Fibroblast of the aortic adventitia (primary cell): ENCODE measurements at regions not wholly inside any gene's neighbourhood (a gene's known extent, or its start where the extent isn't known, plus 50 kb on each side); places are given as distances from the start of the nearest gene placed in this dataset.

Experiments used
- DNase-seq: peaks from one replicate; pipeline ENCODE4 v3.0.0-alpha.2; 2010; ENCODE audit warnings: low read depth
- H3K4me3 ChIP-seq: 2 replicates; pipeline ENCODE4 v1.5.1; 2011; ENCODE audit warnings: low read depth, mild to moderate bottlenecking, control low read depth, low read length, moderate library complexity
- TF ChIP-seq, protein P1 (sequence below): IDR thresholded peaks from 2 replicates; pipeline ENCODE4 v1.5.1; 2011; ENCODE audit warnings: mild to moderate bottlenecking, low read length, control low read depth, inconsistent platforms; ENCODE audit not compliant: insufficient read depth

DNA sequence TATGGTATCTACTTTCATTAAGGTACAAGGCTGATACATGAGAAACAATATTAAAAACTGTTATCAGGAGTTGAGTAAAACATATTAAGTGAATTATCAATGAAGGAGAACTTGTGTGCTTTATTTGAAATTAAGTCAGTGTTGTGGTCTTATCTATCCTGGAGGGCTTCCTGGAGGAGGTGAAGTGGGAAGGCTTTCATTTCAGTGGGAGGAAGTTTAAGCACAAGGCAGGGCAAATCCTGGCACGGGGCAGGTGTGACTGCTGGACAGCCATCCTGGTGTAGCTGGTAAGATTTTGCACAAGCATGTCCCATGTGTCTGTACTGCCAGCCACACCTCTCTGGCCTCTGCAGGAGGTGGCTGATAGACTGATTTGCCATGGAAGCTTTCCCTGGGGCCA lies 159.7 kb upstream of the SKOR2 start:
- no peak for DNase-seq
- TF ChIP-seq, protein P1, sequence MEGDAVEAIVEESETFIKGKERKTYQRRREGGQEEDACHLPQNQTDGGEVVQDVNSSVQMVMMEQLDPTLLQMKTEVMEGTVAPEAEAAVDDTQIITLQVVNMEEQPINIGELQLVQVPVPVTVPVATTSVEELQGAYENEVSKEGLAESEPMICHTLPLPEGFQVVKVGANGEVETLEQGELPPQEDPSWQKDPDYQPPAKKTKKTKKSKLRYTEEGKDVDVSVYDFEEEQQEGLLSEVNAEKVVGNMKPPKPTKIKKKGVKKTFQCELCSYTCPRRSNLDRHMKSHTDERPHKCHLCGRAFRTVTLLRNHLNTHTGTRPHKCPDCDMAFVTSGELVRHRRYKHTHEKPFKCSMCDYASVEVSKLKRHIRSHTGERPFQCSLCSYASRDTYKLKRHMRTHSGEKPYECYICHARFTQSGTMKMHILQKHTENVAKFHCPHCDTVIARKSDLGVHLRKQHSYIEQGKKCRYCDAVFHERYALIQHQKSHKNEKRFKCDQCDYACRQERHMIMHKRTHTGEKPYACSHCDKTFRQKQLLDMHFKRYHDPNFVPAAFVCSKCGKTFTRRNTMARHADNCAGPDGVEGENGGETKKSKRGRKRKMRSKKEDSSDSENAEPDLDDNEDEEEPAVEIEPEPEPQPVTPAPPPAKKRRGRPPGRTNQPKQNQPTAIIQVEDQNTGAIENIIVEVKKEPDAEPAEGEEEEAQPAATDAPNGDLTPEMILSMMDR, result no peak
- no peak overlapping the region for H3K4me3 ChIP-seq

DNA sequence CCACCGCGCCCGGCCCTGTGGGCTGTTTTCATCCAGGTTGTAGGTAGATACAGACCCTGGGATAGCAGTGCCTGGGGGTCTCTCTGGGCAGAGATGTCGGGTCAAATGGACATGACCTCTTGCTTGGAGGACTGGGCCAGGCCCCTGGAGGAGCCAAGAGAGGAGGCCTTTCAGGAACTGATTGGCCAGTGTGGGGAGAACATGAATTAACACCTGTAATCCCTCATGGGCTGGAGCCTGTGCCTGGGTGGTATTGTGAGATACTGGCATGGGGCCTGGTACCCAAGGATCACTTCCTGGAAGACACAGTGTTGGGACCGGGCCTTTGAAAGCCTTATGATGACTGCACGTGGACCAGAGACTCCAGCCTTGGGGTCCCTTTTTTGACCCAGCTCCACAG lies 158.7 kb upstream of the SKOR2 start:
- H3K4me3 ChIP-seq, result no peak overlapping the region
- TF ChIP-seq, protein P1, result no peak
- DNase-seq, result no peak

DNA sequence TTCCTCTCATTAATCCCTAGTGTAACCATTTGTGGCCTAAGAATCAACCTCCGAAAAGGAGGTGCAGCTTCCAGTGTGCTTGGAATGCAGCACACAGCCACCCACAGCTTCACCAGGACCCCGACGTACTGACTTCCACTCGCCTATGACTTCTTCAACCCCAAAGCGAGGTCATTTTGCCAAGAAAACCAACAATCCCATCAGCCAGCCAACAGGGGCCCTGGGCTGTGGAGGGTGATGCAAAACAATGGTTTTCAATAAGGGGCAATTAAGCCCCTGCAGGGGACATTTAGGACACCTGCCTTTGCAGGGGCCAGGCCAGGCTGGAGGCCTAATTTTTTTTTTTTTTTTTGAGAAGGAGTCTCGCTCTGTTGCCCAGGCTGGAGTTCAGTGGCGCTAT lies 158.1 kb upstream of the SKOR2 start:
- TF ChIP-seq, protein P1, result no peak
- no peak overlapping the region for H3K4me3 ChIP-seq
- no peak for DNase-seq

DNA sequence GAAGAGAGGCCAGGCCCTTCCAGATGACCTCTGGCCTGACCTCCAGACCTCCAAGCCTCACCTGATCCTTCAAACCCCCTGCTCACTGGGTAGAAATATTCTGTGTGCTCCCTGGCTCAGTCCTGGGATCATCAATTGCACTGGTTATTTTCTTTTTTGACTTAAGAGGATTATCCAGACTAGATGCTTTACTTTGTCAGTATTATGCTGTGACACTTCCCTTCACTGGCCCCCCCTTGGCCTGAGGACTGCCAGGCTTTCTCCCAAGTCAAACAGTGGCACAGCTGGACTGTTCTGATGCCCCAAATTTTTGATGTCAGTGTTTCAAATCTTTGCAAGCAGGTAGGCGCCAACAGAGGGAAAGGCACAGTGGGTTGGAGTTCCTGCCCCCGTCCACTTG lies 156.3 kb upstream of the SKOR2 start:
- TF ChIP-seq, protein P1, result no peak
- DNase-seq, result no peak
- H3K4me3 ChIP-seq, result no peak overlapping the region

DNA sequence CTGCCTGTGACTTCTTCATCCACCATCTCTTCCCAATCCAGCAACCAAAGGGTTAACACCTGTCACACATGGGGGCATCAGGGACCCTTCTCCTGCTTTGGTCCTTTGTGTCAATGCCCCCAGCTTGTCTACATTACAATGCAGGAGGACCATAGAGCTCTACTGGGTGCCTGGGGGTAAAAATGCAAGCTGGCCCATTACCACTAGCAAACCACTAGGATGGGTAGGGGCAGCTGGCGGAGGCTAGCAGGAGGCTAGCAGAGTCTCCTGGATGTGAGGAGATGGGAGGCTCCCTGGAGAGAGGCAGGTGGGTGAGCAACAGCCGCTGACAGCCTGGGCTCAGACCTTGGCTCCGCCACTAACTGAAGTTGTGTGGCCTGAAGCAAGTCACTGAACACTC lies 153.4 kb upstream of the SKOR2 start:
- no peak for DNase-seq
- no peak overlapping the region for H3K4me3 ChIP-seq
- TF ChIP-seq, protein P1, result no peak

DNA sequence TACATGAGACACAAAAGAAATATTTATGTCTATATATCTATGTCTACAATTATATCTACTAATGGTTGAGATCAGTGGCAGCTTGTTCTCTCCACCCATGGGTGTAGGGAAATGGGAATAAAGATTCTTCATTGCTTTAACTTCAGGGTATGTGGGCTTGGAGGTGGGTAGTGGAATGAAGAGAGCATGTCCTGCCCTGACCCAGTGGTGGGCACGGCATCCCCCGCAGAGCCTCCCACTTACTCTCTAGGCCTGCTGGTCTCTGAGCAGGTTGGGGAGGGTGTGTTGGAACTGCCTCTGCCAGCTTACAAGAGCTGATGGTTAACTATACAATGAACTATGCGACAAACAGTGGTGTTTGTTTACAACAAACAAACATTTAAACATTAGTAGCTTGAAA lies 152.5 kb upstream of the SKOR2 start:
- no peak for DNase-seq
- H3K4me3 ChIP-seq, result no peak overlapping the region
- TF ChIP-seq, protein P1, result no peak

DNA sequence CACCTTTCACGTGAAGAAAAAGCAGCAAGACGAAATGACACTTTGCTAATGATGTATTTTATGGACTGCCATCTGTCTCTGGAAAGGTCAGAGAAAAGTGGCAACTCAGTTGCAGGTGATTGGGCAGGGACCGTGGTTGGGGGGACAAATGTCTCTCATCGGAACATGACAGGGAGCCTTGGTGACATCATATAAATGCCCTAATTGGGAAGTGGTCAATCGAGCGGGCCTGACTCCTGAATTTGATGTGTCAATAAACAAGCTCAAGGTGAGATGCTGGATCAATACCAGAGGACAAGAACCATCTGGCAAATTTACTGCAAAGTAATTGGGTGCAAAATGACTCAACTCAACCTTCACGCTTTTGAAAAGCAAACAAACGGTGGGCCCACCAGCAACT lies 151.9 kb upstream of the SKOR2 start:
- DNase-seq, result no peak
- no peak overlapping the region for H3K4me3 ChIP-seq
- TF ChIP-seq, protein P1, result no peak
